ENCODE measurements at regions not wholly inside any gene's neighbourhood (a gene's known extent, or its start where the extent isn't known, plus 50 kb on each side); places are given as distances from the start of the nearest gene placed in this dataset.
"Not testable (repeated sequence)": the region's sequence is repeated elsewhere in the genome, so short reads cannot be mapped to it uniquely, and the experiment has no call there.

DNA sequence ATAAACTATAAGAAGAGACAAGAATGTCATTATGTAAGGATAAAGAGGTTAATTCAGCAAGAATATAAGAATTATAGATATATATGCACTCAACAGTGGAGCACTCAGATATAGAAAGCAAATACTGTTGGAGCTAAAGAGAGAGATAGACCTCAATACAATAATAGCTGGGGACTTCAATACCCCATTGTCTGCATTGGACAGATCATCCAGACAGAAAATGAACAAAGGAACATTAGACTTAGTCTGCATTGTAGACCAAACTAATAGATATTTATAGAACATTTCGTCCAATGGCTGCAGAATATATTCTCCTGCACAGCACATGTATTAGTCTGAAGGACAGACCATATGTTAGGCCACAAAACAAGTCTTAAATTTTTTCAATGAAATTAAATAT, 777.1 kb downstream of the CDH18 start:
- H3K9me3 ChIP-seq (ENCODE audit: control insufficient read depth, insufficient read depth, low read length), result no peaks in the 10 kb centered on the region
- no peak overlapping the region for H3K9ac ChIP-seq (ENCODE audit: low read depth, low read length)
- H3K36me3 ChIP-seq (ENCODE audit: insufficient read depth, low read length), result no peaks in the 10 kb centered on the region
- no peaks in the 10 kb centered on the region for H3K4me1 ChIP-seq (ENCODE audit: insufficient read depth, low read length)

DNA sequence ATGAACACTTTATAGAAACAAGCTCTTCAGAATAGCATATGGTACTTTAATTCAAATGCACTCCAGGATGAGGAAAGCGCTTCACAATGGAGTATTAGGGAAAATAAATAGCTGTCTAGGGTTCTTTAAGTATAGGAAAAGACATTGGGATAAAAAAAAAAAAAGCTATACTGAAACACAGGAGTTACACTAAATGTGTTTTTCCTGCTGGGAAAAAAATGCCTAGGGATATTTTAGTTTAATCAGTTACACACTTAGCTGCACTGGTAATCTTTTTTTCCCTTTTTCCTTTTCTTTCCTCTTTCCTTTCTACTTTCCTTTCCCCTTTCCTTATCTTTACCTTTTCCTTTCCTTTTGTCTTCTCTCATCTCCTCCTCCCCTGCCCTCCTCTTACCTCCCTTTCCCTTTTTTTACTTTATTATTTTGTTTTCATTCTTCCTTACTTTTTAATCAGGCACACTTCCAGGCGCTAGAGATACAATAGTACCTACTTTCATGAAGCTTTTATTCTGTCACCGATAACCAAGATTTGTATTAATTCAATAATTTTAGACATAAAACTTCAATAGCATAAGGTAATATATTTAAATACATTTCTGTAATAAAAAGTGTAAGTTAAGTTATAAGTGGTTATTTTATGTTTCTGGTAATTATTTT, 758.7 kb downstream of the CDH18 start:
- Histone ChIP-seq H3K9ac (ENCODE audit: low read depth, low read length) (no peak overlapping the region), H3K4me1 (ENCODE audit: insufficient read depth, low read length) (no peaks in the 10 kb centered on the region), H3K36me3 (ENCODE audit: insufficient read depth, low read length) (no peaks in the 10 kb centered on the region), H3K9me3 (ENCODE audit: control insufficient read depth, insufficient read depth, low read length) (no peaks in the 10 kb centered on the region)

DNA sequence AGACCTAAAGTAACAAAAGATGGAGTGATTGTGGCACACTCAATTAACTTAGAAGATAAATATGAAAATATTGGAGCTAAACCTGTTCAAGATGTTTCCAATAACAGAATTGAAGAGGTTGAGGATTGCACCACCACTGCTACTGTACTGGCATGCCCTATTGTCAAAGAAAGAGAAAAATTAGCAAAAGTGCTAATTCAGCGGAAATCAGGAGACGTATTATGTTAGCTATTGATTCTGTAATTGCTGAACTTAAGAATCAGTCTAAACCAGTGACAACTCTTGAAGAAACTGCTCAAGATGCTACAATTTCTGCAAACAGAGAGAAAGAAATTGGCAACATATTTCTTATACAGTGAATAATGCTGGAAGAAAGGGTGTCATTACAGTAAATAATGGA, 754.4 kb downstream of the CDH18 start:
- H3K9me3 ChIP-seq (ENCODE audit: control insufficient read depth, insufficient read depth, low read length), result no peaks in the 10 kb centered on the region
- no peaks in the 10 kb centered on the region for H3K36me3 ChIP-seq (ENCODE audit: insufficient read depth, low read length)
- peaks cover 8% of the 10 kb centered on the region for H3K4me1 ChIP-seq (ENCODE audit: insufficient read depth, low read length)
- H3K9ac ChIP-seq (ENCODE audit: low read depth, low read length), result no peak overlapping the region

DNA sequence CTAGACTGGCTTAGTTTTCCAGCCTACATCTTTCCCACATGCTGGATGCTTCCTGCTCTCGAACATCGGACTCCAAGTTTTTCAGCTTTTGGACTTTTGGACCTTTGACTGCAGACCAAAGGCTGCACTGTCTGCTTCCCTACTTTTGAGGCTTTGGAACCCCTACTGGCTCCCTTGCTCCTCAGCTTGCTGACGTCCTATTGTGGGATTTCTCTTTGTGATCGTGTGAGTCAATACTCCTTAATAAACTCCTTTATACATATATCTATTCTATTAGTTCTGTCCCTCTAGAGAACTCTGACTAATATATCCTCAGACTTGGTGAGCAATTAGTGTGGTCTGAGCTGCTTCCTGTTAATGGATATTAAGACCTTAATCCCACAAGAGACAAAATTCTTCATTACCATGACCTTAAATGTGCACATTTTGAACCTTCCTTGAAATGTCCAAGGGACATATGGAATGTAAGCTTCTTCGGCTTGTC, 752.9 kb downstream of the CDH18 start:
- Histone ChIP-seq H3K9me3 (ENCODE audit: control insufficient read depth, insufficient read depth, low read length) (no peaks in the 10 kb centered on the region), H3K36me3 (ENCODE audit: insufficient read depth, low read length) (no peaks in the 10 kb centered on the region), H3K9ac (ENCODE audit: low read depth, low read length) (no peak overlapping the region), H3K4me1 (ENCODE audit: insufficient read depth, low read length) (peaks cover 16% of the 10 kb centered on the region)

DNA sequence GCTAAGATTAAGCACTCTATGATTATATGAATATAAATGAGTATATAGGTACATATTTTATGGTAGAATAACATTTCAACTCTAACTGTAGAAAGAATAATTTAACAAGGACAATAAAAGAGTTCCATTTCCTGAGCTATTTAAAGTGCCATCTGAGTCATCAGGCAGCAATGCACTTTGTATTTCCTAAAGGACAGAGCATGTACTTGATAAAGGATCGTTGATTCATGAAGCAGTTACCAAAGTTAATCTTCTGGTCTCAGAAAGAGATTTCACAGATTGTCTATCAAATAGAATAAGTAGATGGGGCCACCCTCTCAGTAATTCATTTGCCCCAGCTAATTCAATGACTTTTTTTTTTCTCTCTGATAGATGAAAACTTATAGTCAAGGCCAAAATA, 747.8 kb downstream of the CDH18 start:
- no peaks in the 10 kb centered on the region for H3K36me3 ChIP-seq (ENCODE audit: insufficient read depth, low read length)

DNA sequence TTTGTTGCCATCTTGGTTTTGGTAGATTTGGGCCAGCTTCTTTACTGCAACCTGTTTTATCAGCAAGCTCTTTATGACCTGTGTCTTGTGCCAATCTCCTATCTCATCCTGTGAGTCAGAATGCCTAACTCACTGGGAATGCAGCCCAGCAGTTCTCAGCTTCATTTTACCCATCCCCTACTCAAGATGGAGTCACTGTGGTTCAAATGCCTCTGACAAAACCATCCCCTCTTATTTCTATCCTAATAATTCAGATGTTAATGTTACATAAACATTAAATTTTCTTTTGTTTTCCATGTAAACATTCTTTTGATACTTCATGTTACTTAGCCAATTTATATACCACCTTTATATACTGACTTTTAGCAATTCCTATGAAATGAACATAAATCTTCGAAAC, 746.3 kb downstream of the CDH18 start:
- Histone ChIP-seq H3K9ac (ENCODE audit: low read depth, low read length) (no peak overlapping the region), H3K36me3 (ENCODE audit: insufficient read depth, low read length) (no peaks in the 10 kb centered on the region), H3K9me3 (ENCODE audit: control insufficient read depth, insufficient read depth, low read length) (no peaks in the 10 kb centered on the region), H3K4me1 (ENCODE audit: insufficient read depth, low read length) (peaks cover 30% of the 10 kb centered on the region)

More for the DNA sequence above, 747.8 kb downstream of the CDH18 start:
- peaks cover 30% of the 10 kb centered on the region for H3K4me1 ChIP-seq (ENCODE audit: insufficient read depth, low read length)
- no peak overlapping the region for H3K9ac ChIP-seq (ENCODE audit: low read depth, low read length)
- H3K9me3 ChIP-seq (ENCODE audit: control insufficient read depth, insufficient read depth, low read length), result no peaks in the 10 kb centered on the region

DNA sequence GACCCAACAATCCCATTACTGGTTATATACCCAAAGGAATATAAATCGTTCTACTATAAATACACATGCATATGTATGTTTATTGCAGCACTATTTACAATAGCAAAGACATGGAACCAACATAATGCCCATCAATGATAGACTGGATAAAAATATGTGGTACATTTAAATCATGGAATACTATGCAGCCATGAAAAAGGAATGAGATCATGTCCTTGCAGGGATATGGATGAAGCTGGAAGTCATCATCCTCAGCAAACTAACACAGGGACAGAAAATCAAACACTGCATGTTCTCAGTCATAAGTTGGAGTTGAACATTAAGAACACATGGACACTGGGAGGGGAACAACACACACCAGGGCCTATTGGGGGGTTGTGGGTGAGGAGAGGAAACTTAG, 741.8 kb downstream of the CDH18 start:
- H3K36me3 ChIP-seq (ENCODE audit: insufficient read depth, low read length); H3K4me1 ChIP-seq (ENCODE audit: insufficient read depth, low read length); H3K9me3 ChIP-seq (ENCODE audit: control insufficient read depth, insufficient read depth, low read length); H3K9ac ChIP-seq (ENCODE audit: low read depth, low read length): not testable (repeated sequence)

DNA sequence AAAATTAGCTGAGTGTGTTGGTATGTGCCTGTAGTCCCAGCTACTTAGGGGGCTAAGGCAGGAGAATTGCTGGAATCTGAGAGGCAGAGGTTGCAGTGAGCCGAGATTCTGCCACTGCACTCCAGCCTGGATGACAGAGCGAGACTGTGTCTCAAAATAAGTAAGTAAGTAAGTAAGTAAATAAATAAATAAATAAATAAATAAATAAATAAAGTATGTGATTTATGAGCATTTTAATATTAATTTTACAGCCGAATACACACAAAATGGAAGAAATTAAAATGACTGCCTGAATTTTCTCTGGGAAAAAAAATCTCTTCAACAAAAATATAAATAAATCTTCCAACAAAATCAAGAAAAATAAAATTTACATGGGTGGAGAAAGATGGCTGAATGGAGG, 740.7 kb downstream of the CDH18 start:
- Histone ChIP-seq H3K9ac (ENCODE audit: low read depth, low read length) (no peak overlapping the region), H3K9me3 (ENCODE audit: control insufficient read depth, insufficient read depth, low read length) (no peaks in the 10 kb centered on the region), H3K36me3 (ENCODE audit: insufficient read depth, low read length) (no peaks in the 10 kb centered on the region), H3K4me1 (ENCODE audit: insufficient read depth, low read length) (no peaks in the 10 kb centered on the region)

DNA sequence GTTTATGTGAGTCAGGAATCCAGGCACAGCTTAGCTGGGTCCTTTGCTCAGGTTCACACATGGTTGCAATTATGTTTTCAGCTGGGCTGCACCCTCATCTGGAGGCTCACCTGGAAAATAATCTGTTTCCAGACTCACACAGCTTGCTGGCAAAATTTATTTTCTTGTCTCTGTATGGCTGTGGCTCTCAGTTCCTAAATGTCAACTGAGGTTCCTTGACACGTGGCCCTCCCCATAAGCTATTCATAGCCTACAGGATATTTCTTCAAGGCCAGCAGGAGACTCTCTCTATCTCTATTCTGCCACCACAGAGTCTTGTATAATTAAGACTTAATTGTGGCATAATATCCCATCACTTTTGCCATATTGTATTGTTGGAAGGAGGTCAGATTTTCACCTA, 732.0 kb downstream of the CDH18 start:
- Histone ChIP-seq H3K9ac (ENCODE audit: low read depth, low read length) (no peak overlapping the region), H3K36me3 (ENCODE audit: insufficient read depth, low read length) (no peaks in the 10 kb centered on the region), H3K9me3 (ENCODE audit: control insufficient read depth, insufficient read depth, low read length) (no peaks in the 10 kb centered on the region), H3K4me1 (ENCODE audit: insufficient read depth, low read length) (no peaks in the 10 kb centered on the region)

DNA sequence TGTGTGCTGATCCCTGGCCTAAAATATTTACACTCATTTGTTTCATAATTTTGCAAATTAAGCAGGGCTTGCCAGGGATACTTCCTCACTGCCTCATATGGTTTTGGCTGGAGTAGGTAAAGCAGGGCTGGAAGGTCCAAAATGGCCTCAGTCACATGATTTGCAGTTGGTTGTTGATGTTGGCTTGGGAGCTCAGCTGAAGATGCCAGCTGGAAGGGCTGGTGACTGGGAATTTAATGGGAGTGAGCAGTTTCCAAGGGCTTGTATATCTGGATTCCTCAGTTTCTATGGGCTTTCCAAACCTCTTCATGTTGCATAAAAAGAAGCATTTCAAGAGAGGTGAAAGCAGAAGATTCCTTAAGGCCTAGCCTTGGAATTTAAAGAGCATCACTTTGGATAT, 729.3 kb downstream of the CDH18 start:
- H3K9me3 ChIP-seq (ENCODE audit: control insufficient read depth, insufficient read depth, low read length), result no peaks in the 10 kb centered on the region
- H3K9ac ChIP-seq (ENCODE audit: low read depth, low read length), result no peak overlapping the region
- no peaks in the 10 kb centered on the region for H3K36me3 ChIP-seq (ENCODE audit: insufficient read depth, low read length)
- no peaks in the 10 kb centered on the region for H3K4me1 ChIP-seq (ENCODE audit: insufficient read depth, low read length)

DNA sequence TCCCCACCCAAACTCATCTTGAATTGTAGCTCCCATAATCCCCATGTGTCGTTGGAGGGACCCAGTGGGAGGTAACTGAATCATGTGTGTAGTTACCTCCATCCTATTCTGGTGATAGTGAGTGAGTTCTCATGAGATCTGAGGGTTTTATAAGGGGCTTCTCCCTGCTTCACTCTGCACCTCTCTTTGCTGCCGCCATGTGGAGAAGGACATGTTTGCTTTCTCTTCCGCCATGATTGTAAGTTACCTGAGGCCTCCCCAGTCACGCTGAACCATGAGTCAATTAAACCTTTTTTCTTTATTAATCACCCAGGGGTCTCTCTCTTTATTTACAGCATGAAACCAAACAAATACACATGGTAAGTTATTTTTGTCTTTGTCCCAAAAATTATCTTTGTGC, 726.1 kb downstream of the CDH18 start:
- Histone ChIP-seq H3K9ac (ENCODE audit: low read depth, low read length) (no peak overlapping the region), H3K9me3 (ENCODE audit: control insufficient read depth, insufficient read depth, low read length) (no peaks in the 10 kb centered on the region), H3K4me1 (ENCODE audit: insufficient read depth, low read length) (no peaks in the 10 kb centered on the region), H3K36me3 (ENCODE audit: insufficient read depth, low read length) (no peaks in the 10 kb centered on the region)

DNA sequence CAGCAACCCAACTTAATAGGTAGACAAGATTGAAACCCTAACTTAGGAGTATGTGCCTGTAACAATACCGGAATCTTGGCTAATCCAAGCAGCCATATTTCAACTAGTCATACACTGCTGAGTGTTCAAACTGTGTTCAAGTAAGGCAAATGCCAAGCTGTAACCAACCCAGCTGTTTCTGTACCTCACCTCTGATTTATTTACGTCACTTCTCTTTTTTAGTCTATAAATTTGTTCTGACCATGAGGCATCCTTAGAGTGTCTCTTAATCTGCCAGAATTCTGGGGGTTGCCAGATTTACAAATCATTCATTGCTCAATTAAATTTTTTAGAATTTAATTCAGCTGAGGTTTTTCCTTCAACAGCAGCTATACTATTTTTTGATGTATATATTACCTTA, 723.2 kb downstream of the CDH18 start:
- Histone ChIP-seq H3K9me3 (ENCODE audit: control insufficient read depth, insufficient read depth, low read length) (peaks cover 2% of the 10 kb centered on the region; the same call in 1 of the 2 replicates), H3K36me3 (ENCODE audit: insufficient read depth, low read length) (no peaks in the 10 kb centered on the region), H3K4me1 (ENCODE audit: insufficient read depth, low read length) (no peaks in the 10 kb centered on the region), H3K9ac (ENCODE audit: low read depth, low read length) (no peak overlapping the region)

DNA sequence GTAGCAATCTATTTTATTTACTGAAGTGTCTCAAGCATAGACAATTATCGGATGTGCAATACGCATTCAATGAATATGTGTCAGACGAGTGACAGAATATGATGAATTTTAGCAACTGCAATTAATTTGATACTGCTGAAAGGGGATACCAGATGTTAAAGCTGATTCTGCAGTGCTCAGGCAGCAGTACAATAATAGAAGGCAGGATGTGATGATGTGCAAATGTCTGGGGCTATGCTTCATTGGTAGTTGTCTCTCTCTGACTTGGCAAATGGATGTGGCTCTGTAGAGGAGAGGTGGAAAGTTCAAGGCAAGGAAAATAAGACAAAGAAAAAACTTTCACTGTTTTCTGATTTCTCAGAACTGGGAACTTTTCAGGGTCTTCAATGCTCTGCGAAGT, 721.2 kb downstream of the CDH18 start:
- H3K36me3 ChIP-seq (ENCODE audit: insufficient read depth, low read length), result no peaks in the 10 kb centered on the region
- no peak overlapping the region for H3K9ac ChIP-seq (ENCODE audit: low read depth, low read length)
- peaks cover 3% of the 10 kb centered on the region; the same call in 1 of the 2 replicates for H3K9me3 ChIP-seq (ENCODE audit: control insufficient read depth, insufficient read depth, low read length)
- no peaks in the 10 kb centered on the region for H3K4me1 ChIP-seq (ENCODE audit: insufficient read depth, low read length)

DNA sequence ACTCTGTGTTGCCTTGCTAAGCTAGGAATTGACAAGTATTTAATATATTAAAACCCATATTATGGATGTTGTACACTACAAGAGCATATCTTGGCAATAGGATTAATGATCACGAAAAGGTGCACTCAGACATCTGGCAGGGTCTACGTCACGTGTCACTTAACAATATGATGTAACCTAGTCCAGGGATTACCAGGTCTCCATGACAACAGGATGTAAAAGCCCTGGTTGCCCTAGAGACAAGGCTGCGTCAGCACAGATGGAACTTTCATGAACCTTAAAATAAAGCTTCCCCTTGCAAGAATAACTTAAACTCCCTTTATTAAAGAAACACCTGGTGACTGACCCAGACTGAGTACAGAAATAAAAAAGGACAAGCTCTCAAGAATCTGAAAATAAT, 717.8 kb downstream of the CDH18 start:
- Histone ChIP-seq H3K9ac (ENCODE audit: low read depth, low read length) (no peak overlapping the region), H3K36me3 (ENCODE audit: insufficient read depth, low read length) (no peaks in the 10 kb centered on the region), H3K4me1 (ENCODE audit: insufficient read depth, low read length) (no peaks in the 10 kb centered on the region), H3K9me3 (ENCODE audit: control insufficient read depth, insufficient read depth, low read length) (peaks cover 3% of the 10 kb centered on the region; the same call in 1 of the 2 replicates)

DNA sequence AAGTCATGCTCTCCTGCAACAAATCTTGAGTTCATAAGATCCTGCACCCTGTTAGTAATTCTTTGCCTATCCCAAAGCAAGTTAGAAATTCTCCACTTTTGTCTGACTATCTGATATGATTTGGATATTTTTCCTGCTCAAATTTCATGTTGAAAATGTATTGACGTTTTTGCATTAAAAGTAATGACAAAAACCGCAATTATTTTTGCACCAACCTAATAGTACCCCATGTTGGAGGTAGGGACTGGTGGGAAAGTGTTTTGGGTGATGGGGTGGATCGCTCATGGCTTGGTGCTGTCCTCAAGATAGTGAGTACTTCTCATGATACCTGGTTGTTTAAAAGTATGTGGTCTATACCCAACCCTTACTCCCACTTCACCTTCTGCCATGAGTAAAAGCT, 713.4 kb downstream of the CDH18 start:
- H3K9me3 ChIP-seq (ENCODE audit: control insufficient read depth, insufficient read depth, low read length), result peaks cover 3% of the 10 kb centered on the region; the same call in 1 of the 2 replicates
- no peaks in the 10 kb centered on the region for H3K36me3 ChIP-seq (ENCODE audit: insufficient read depth, low read length)
- peaks cover 3% of the 10 kb centered on the region; the same call in 1 of the 2 replicates for H3K4me1 ChIP-seq (ENCODE audit: insufficient read depth, low read length)
- no peak overlapping the region for H3K9ac ChIP-seq (ENCODE audit: low read depth, low read length)

All from ES-I3 (cell line).